Spleen (tissue), 7 donors: ENCODE measurements at regions not wholly inside any gene's neighbourhood (a gene's known extent, or its start where the extent isn't known, plus 50 kb on each side); places are given as distances from the start of the nearest gene placed in this dataset.
"Not testable (repeated sequence)": the region's sequence is repeated elsewhere in the genome, so short reads cannot be mapped to it uniquely, and the experiment has no call there.

Source experiments
- CTCF ChIP-seq, 11 experiments: fragments of 200-600 bp in 7 of 11; fragments of 450-650 bp in 4 of 11; sonication (generic) in 4 of 11; IDR thresholded peaks in 8 of 11; conservative IDR thresholded peaks in 3 of 11; 1 replicate in 7 of 11; 2 replicates in 4 of 11; pipeline versions ENCODE4 v1.4.0 to v1.8.0; 2016 to 2021; ENCODE audit warnings: antibody characterized with exemption in 11 of 11, inconsistent platforms in 4 of 11, mild to moderate bottlenecking in 1 of 11
- POLR2A ChIP-seq, 3 donors: fragments of 450-650 bp; IDR thresholded peaks; one replicate each; pipeline ENCODE4 v1.5.1; 2017; ENCODE audit warnings: antibody characterized with exemption in 3 of 3, mild to moderate bottlenecking in 1 of 3
- POLR2AphosphoS5 ChIP-seq, 3 donors: sonication (generic); formaldehyde crosslinking; IDR thresholded peaks; one replicate each; pipeline ENCODE4 v1.5.1; 2017; ENCODE audit warnings: antibody characterized with exemption in 3 of 3
- donor health status: DM: no; HTN: no; CAD: no; lungs with moderate emphysema.
- donor health status: DM: no; HTN: no; CAD: no.
- donor health status: DM: no; HTN: no; CAD: no.

GRCh38 chr6:40867527-40867926, 171.5 kb downstream of the UNC5CL start:
- TF ChIP-seq CTCF (IDR thresholded peaks at IDR 0.05 in 8 of 11, conservative IDR thresholded peaks at IDR 0.05 in 3 of 11); POLR2AphosphoS5 (IDR thresholded peaks at IDR 0.05); POLR2A (IDR thresholded peaks at IDR 0.05): not testable (repeated sequence)
